ENCODE measurements at regions not wholly inside any gene's neighbourhood (a gene's known extent, or its start where the extent isn't known, plus 50 kb on each side); places are given as distances from the start of the nearest gene placed in this dataset.

- no peak for DNase-seq (ENCODE audit: low read depth)
- H3K27me3 ChIP-seq (ENCODE audit: control insufficient read depth, insufficient read depth, low read length), result peaks cover 47% of the 10 kb centered on the region
Observed at GRCh38 chr15:70442616-70443321, 320.6 kb downstream of the UACA start.

GRCh38 chr15:70442211-70442610 is 321.1 kb downstream of the UACA start:
- Histone ChIP-seq H3K27me3 (ENCODE audit: control insufficient read depth, insufficient read depth, low read length) (peaks cover 45% of the 10 kb centered on the region), H3K36me3 (ENCODE audit: control insufficient read depth, insufficient read depth, low read length) (no peaks in the 10 kb centered on the region), H3K4me3 (ENCODE audit: low read depth, low read length) (no peak overlapping the region)
- TF ChIP-seq, protein P1, sequence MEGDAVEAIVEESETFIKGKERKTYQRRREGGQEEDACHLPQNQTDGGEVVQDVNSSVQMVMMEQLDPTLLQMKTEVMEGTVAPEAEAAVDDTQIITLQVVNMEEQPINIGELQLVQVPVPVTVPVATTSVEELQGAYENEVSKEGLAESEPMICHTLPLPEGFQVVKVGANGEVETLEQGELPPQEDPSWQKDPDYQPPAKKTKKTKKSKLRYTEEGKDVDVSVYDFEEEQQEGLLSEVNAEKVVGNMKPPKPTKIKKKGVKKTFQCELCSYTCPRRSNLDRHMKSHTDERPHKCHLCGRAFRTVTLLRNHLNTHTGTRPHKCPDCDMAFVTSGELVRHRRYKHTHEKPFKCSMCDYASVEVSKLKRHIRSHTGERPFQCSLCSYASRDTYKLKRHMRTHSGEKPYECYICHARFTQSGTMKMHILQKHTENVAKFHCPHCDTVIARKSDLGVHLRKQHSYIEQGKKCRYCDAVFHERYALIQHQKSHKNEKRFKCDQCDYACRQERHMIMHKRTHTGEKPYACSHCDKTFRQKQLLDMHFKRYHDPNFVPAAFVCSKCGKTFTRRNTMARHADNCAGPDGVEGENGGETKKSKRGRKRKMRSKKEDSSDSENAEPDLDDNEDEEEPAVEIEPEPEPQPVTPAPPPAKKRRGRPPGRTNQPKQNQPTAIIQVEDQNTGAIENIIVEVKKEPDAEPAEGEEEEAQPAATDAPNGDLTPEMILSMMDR (IDR thresholded peaks at IDR 0.05; ENCODE audit: insufficient read depth, low read length, poor library complexity, severe bottlenecking), result no peak
- no peak for DNase-seq (ENCODE audit: low read depth)

More at GRCh38 chr15:70442616-70443321, 320.6 kb downstream of the UACA start:
- Histone ChIP-seq H3K4me3 (ENCODE audit: low read depth, low read length) (no peak overlapping the region), H3K36me3 (ENCODE audit: control insufficient read depth, insufficient read depth, low read length) (no peaks in the 10 kb centered on the region)
- TF ChIP-seq, protein P1 (IDR thresholded peaks at IDR 0.05; ENCODE audit: insufficient read depth, low read length, poor library complexity, severe bottlenecking), result no peak

DNA sequence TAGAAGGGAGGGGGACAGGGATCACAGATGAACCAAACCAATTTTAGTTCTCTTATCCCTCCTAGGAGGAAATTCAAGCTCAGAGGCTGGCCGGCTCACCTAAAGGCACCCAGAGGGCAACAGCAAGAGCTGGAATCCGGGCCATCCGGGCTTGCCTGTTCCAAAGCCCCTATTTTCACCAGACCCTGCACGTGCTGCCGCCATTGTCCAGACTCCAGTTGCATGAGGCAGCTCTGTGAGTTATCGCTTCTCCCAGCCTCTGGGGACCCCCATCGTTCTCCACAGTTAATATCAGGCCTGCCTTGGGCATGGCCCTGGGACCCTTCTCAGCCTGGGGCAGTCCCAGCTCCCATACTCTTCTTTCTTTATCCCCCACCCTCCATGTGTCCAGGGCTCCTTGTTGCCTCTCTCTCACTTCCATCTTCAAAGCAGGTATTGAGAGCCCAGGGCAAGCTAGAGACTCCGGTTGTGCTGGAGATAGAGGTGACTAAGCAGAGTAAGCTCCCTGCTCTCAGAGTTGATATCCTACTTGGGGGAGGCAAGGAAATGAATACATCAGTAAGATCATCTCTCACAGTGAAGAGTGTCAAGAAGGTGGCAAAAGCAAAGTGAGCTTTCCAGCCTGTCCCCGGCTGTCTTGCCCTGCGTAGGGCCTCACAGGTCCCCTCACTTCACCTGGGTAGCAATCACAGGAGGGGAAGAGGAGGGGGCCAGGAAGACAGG is 322.8 kb downstream of the UACA start:
- Histone ChIP-seq H3K36me3 (ENCODE audit: control insufficient read depth, insufficient read depth, low read length) (no peaks in the 10 kb centered on the region), H3K27me3 (ENCODE audit: control insufficient read depth, insufficient read depth, low read length) (peaks cover 39% of the 10 kb centered on the region), H3K4me3 (ENCODE audit: low read depth, low read length) (no peak overlapping the region)
- TF ChIP-seq, protein P1 (IDR thresholded peaks at IDR 0.05; ENCODE audit: insufficient read depth, low read length, poor library complexity, severe bottlenecking), result no peak
- no peak for DNase-seq (ENCODE audit: low read depth)

DNA sequence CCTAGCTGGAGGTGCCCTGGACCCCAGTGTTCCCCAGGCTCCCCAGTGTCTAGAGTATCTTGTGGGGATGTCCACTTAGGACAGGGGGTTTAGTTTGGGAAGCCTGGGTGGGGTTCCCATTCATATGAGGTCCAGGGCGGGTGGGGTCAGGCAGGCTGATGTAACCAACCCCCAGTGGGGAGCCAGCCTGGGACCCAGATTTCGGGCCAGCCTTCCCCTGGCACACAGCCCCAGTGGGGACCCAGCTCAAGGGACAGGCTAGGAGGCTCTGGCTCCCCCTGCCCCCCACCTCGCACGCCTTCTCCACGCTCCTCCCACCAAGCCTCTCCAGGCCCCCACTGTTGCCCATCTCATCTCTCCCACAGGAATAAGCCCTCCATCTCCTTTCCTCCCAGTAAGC is 323.5 kb downstream of the UACA start:
- Histone ChIP-seq H3K4me3 (ENCODE audit: low read depth, low read length) (no peak overlapping the region), H3K36me3 (ENCODE audit: control insufficient read depth, insufficient read depth, low read length) (no peaks in the 10 kb centered on the region), H3K27me3 (ENCODE audit: control insufficient read depth, insufficient read depth, low read length) (peaks cover 34% of the 10 kb centered on the region)
- no peak for DNase-seq (ENCODE audit: low read depth)
- TF ChIP-seq, protein P1 (IDR thresholded peaks at IDR 0.05; ENCODE audit: insufficient read depth, low read length, poor library complexity, severe bottlenecking), result no peak

GRCh38 chr15:70439304-70439877 is 324.0 kb downstream of the UACA start:
- no peak for DNase-seq (ENCODE audit: low read depth)
- Histone ChIP-seq H3K4me3 (ENCODE audit: low read depth, low read length) (no peak overlapping the region), H3K27me3 (ENCODE audit: control insufficient read depth, insufficient read depth, low read length) (peaks cover 32% of the 10 kb centered on the region), H3K36me3 (ENCODE audit: control insufficient read depth, insufficient read depth, low read length) (no peaks in the 10 kb centered on the region)
- TF ChIP-seq, protein P1 (IDR thresholded peaks at IDR 0.05; ENCODE audit: insufficient read depth, low read length, poor library complexity, severe bottlenecking), result no peak
